A549 (cell line): ENCODE measurements at regions not wholly inside any gene's neighbourhood (a gene's known extent, or its start where the extent isn't known, plus 50 kb on each side); places are given as distances from the start of the nearest gene placed in this dataset.
A peak's percentile ranks its signal among the peaks of the same experiment; 100 is the strongest.

Experiments used
- ATAC-seq, 2 experiments: fragments of 200-7000 bp in 1 of 2; fragments of >200 bp in 1 of 2; cut with Nextera tagmentation in 1 of 2; cut with Tn5 transposase in 1 of 2; 3 replicates each; pipeline versions ENCODE4 v1.8.0 to v1.9.1; 2018 to 2020; ENCODE audit warnings: mild to moderate bottlenecking in 1 of 2, moderate library complexity in 1 of 2
- CTCF ChIA-PET: fragments of 300-600 bp; sonication (Branson Sonifier 250); formaldehyde crosslinking; extraction: SDS; loops from one replicate; lab custom pipeline; 2021; ENCODE audit warnings: antibody characterized with exemption, inconsistent platforms; lab: Yijun Ruan, JAX
- POLR2A ChIA-PET: fragments of 350-600 bp; formaldehyde crosslinking; extraction: SDS; loops from one replicate; lab custom pipeline; 2021; ENCODE audit warnings: antibody characterized with exemption, inconsistent platforms; lab: Yijun Ruan, JAX
- DNase-seq, 2 experiments: peaks; one replicate each; pipeline versions ENCODE4 v3.0.0 to v3.0.0-alpha.2; 2011 to 2016; ENCODE audit warnings: low read depth in 1 of 2, low spot score in 1 of 2
- FAIRE-seq: peaks from 2 replicates; lab custom pipeline; 2011; peaks lifted over from hg19 to GRCh38; lab: Jason Lieb, UNC
- H3K27ac ChIP-seq, 2 experiments: fragments of >200 bp; sonication (Bioruptor Twin); formaldehyde crosslinking; 3 replicates each; pipeline ENCODE4 v1.5.1; 2016 to 2017
- H3K4me1 ChIP-seq: fragments of >200 bp; sonication (Bioruptor Twin); formaldehyde crosslinking; 3 replicates; pipeline ENCODE4 v1.6.1; 2016
- H3K4me2 ChIP-seq: fragments of >200 bp; sonication (Bioruptor Twin); formaldehyde crosslinking; 3 replicates; pipeline ENCODE4 v1.6.1; 2016
- H3K4me3 ChIP-seq: fragments of >200 bp; sonication (Bioruptor Twin); formaldehyde crosslinking; 3 replicates; pipeline ENCODE4 v1.5.1; 2016
- H3K9me3 ChIP-seq: fragments of >200 bp; sonication (Bioruptor Twin); formaldehyde crosslinking; 3 replicates; pipeline ENCODE4 v1.6.1; 2016
- CBX2 ChIP-seq: fragments of 200-600 bp; sonication (generic); IDR thresholded peaks from 2 replicates; pipeline ENCODE4 v1.6.1; 2016; ENCODE audit warnings: low read depth, mild to moderate bottlenecking, borderline replicate concordance
- CBX8 ChIP-seq: fragments of 200-600 bp; sonication (generic); IDR thresholded peaks from 2 replicates; pipeline ENCODE4 v1.6.1; 2016
- CHD4 ChIP-seq: fragments of 200-600 bp; sonication (generic); IDR thresholded peaks from 2 replicates; pipeline ENCODE4 v1.6.1; 2016; ENCODE audit warnings: antibody characterized with exemption, mild to moderate bottlenecking, borderline replicate concordance
- EHF ChIP-seq: fragments of 250-450 bp; sonication (Bioruptor Pico); IDR thresholded peaks from 2 replicates; pipeline ENCODE4 v1.5.0; 2020; ENCODE audit warnings: mild to moderate bottlenecking
- EHMT2 ChIP-seq: fragments of 200-600 bp; sonication (generic); IDR thresholded peaks from 2 replicates; pipeline ENCODE4 v1.6.1; 2016; ENCODE audit warnings: antibody characterized with exemption, low read depth, mild to moderate bottlenecking, moderate library complexity
- ESRRA ChIP-seq: fragments of 150-350 bp; IDR thresholded peaks from 2 replicates; pipeline ENCODE4 v1.6.1; 2014; ENCODE audit warnings: mild to moderate bottlenecking, low read length, borderline replicate concordance
- FOSB ChIP-seq: fragments of 250-450 bp; sonication (Bioruptor Pico); IDR thresholded peaks from 2 replicates; pipeline ENCODE4 v1.5.0; 2020; ENCODE audit warnings: mild to moderate bottlenecking, moderate library complexity
- HEYL ChIP-seq: fragments of 250-450 bp; sonication (Bioruptor Pico); IDR thresholded peaks from 2 replicates; pipeline ENCODE4 v1.8.0; 2021; ENCODE audit warnings: mild to moderate bottlenecking, moderate library complexity
- HOXA7 ChIP-seq: fragments of 250-450 bp; sonication (Bioruptor Pico); IDR thresholded peaks from 2 replicates; pipeline ENCODE4 v1.5.0; 2020; ENCODE audit warnings: mild to moderate bottlenecking, moderate library complexity
- HOXB5 ChIP-seq: fragments of 250-450 bp; sonication (Bioruptor Pico); IDR thresholded peaks from 2 replicates; pipeline ENCODE4 v1.5.0; 2020; ENCODE audit warnings: mild to moderate bottlenecking, moderate library complexity
- JUNB ChIP-seq: fragments of >200 bp; sonication (Bioruptor Twin); formaldehyde crosslinking; IDR thresholded peaks from 2 replicates; pipeline ENCODE4 v1.6.1; 2016
- KDM1A ChIP-seq: fragments of 200-600 bp; sonication (generic); IDR thresholded peaks from 2 replicates; pipeline ENCODE4 v1.6.1; 2016; ENCODE audit warnings: low read depth, mild to moderate bottlenecking
- KDM5A ChIP-seq: fragments of 200-600 bp; sonication (generic); IDR thresholded peaks from 2 replicates; pipeline ENCODE4 v1.6.1; 2016; ENCODE audit warnings: antibody characterized with exemption, mild to moderate bottlenecking
- NFE2L2 ChIP-seq: fragments of 150-350 bp; conservative IDR thresholded peaks from 2 replicates; pipeline ENCODE4 v1.6.1; 2014; ENCODE audit warnings: low read length
- POLR2AphosphoS2 ChIP-seq: conservative IDR thresholded peaks from 2 replicates; pipeline ENCODE4 v1.6.1; 2012; ENCODE audit warnings: low read length, improper control_type of control experiment, inconsistent platforms
- RCOR1 ChIP-seq: fragments of 150-350 bp; IDR thresholded peaks from 2 replicates; pipeline ENCODE4 v1.6.1; 2014; ENCODE audit warnings: antibody characterized with exemption, low read length, low read depth
- RNF2 ChIP-seq: fragments of 200-600 bp; sonication (generic); IDR thresholded peaks from 2 replicates; pipeline ENCODE4 v1.6.1; 2016; ENCODE audit warnings: low read depth, mild to moderate bottlenecking, antibody characterized with exemption, moderate library complexity, borderline replicate concordance
- SMC3 ChIP-seq: fragments of >200 bp; sonication (Bioruptor Twin); formaldehyde crosslinking; IDR thresholded peaks from 3 replicates; pipeline ENCODE4 v1.6.1; 2018; ENCODE audit warnings: inconsistent platforms
- SREBF2 ChIP-seq: fragments of 450-650 bp; IDR thresholded peaks from 2 replicates; pipeline ENCODE4 v1.6.1; 2014; ENCODE audit warnings: mild to moderate bottlenecking, moderate library complexity
- TFCP2L1 ChIP-seq: fragments of 250-450 bp; sonication (Bioruptor Pico); IDR thresholded peaks from 2 replicates; pipeline ENCODE4 v1.5.0; 2021; ENCODE audit warnings: mild to moderate bottlenecking
- ZC3H11A ChIP-seq: fragments of 450-650 bp; IDR thresholded peaks from 2 replicates; pipeline ENCODE4 v1.6.1; 2014; ENCODE audit warnings: antibody characterized with exemption, mild to moderate bottlenecking
- ZFP36 ChIP-seq: fragments of 450-650 bp; IDR thresholded peaks from 2 replicates; pipeline ENCODE4 v1.6.1; 2014; ENCODE audit warnings: borderline replicate concordance; ENCODE audit not compliant: partially characterized antibody
- ZNF302 ChIP-seq: fragments of 250-450 bp; sonication (Bioruptor Pico); IDR thresholded peaks from 2 replicates; pipeline ENCODE4 v1.9.0; 2021; ENCODE audit warnings: inconsistent platforms, mild to moderate bottlenecking, moderate library complexity
- WGBS: methylation state at CpG from one replicate; pipeline ENCODE4 v1.1.6; 2017; ENCODE audit errors: missing lambda C conversion rate; 5-methylcytosine and 5-hydroxymethylcytosine counted together
- TF ChIP-seq, protein P1 (sequence below): fragments of 250-450 bp; sonication (Bioruptor Pico); IDR thresholded peaks from 2 replicates; pipeline ENCODE4 v1.5.0; 2021; ENCODE audit warnings: mild to moderate bottlenecking, moderate library complexity, borderline replicate concordance
- TF ChIP-seq, protein P2 (sequence below): IDR thresholded peaks from 2 replicates; pipeline ENCODE4 v1.6.1; 2012; ENCODE audit warnings: low read depth, borderline replicate concordance
- TF ChIP-seq, protein P3 (sequence below): fragments of 250-450 bp; sonication (Bioruptor Pico); IDR thresholded peaks from 2 replicates; pipeline ENCODE4 v1.5.0; 2020; ENCODE audit warnings: low read depth, mild to moderate bottlenecking, moderate library complexity

DNA sequence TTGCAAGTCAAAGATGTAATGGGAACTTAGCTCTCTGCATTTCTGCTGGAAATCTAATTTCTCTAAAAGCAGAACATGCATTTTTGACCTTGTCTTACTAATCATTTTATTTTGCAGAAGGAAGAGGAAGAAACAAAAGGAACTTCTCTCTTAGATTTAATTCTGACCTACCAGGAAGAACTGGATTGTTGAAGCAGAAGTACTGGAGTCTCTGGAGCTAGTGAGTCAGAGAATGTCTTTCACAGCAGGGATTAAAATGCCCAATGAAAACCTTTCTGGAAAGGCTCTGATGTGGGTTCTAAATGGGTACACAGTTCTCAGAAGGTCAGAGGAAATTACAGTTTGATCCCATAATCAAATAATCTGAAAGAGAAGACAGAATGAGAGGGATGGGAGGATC lies 70.8 kb upstream of the GNG2 start:
- DNase-seq: no peak
- Histone ChIP-seq H3K4me1 (no peaks in the 10 kb centered on the region), H3K9me3 (peaks cover 7% of the 10 kb centered on the region; the same call in 1 of the 3 replicates), H3K4me3 (no peak overlapping the region)
- ATAC-seq: no peak
- TF ChIP-seq ZC3H11A: no peak
- no peak for TF ChIP-seq POLR2AphosphoS2
- TF ChIP-seq FOSB: no peak
- TF ChIP-seq, all 56 proteins: peak for 0
- Histone ChIP-seq H3K27ac (no peak overlapping the region), H3K4me2 (no peak overlapping the region)
- ChIA-PET POLR2A (no interaction called here), CTCF (interaction anchor here (1.1 to 5.3 kb wide), 4 partner anchors 12 to 506 kb away, joined by 3 to 32 read pairs (median 7); no protein-coding TSS in a partner anchor)
- no peak for FAIRE-seq

DNA sequence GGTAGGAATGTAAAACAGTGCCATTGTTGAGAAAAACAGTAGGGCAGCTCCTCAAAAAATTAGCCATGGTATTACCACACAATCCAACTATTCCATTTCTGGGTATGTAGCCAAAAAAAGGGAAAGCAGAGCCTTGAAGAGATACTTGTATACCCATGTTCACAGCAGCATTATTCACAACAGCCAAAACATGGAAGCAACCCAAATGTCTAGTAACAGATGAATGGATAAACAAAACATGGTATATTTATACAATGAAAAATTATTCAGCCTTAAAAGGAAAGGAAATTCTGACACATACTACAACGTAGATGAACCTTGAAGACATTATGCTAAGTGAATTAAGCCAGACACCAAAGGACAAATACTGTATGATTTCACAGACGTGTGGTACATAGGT lies 67.6 kb upstream of the GNG2 start:
- Histone ChIP-seq H3K4me3 (no peak overlapping the region), H3K27ac (no peak overlapping the region), H3K4me2 (no peak overlapping the region), H3K4me1 (no peaks in the 10 kb centered on the region), H3K9me3 (no peaks in the 10 kb centered on the region)
- TF ChIP-seq ZFP36 (no peak), HOXB5 (CRISPR knock-in tag) (no peak), TFCP2L1 (CRISPR knock-in tag) (no peak)
- ChIA-PET CTCF (interaction anchor here (5.3 kb wide), 1 partner anchor 15 kb away, joined by 32 read pairs; no protein-coding TSS in a partner anchor), POLR2A (no interaction called here)
- DNase-seq: no peak
- no peak for ATAC-seq
- 2% methylated on average over 2 of the region's 2 CpGs for WGBS
- no peak for FAIRE-seq

DNA sequence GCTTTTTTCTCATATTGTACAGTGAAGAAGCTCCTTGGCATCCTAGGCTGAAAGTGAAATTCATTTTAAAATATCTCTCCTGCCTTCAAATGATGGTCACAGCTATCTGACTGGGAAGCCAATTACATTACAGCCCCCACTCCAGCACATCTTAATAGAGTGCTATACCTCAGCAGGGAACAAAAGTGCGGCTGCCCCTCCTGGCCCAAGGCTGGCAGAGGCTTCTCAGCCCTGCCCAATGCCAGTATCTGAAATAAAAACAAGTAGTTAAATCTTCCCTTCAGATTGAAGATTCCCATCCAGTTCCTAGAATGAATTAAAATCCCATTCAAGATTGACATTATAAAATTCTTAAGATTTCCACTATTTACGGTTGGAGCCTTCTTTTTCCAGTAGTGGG lies 54.9 kb upstream of the GNG2 start:
- POLR2A ChIA-PET: no interaction called here
- H3K4me3 ChIP-seq: no peak overlapping the region
- FAIRE-seq (no peak), ATAC-seq (peak in 1 of 2 experiments; percentile 44; a peak in 1 of 6 replicates), DNase-seq (no peak)
- H3K4me2 ChIP-seq: no peak overlapping the region
- peaks cover 5% of the 10 kb centered on the region; the same call in 1 of the 3 replicates for H3K9me3 ChIP-seq
- no peaks in the 10 kb centered on the region for H3K4me1 ChIP-seq
- no peak overlapping the region for H3K27ac ChIP-seq
- WGBS: 17% methylated on average over 2 of the region's 2 CpGs
- CTCF ChIA-PET: interaction anchor here (1.9 kb wide), 1 partner anchor 12 kb away, joined by 5 read pairs; no protein-coding TSS in a partner anchor
- TF ChIP-seq CHD4 (no peak), CBX8 (no peak), KDM1A (no peak), KDM5A (no peak), EHMT2 (no peak), CBX2 (no peak), ESRRA (no peak), ZFP36 (no peak)
- TF ChIP-seq, protein P1, sequence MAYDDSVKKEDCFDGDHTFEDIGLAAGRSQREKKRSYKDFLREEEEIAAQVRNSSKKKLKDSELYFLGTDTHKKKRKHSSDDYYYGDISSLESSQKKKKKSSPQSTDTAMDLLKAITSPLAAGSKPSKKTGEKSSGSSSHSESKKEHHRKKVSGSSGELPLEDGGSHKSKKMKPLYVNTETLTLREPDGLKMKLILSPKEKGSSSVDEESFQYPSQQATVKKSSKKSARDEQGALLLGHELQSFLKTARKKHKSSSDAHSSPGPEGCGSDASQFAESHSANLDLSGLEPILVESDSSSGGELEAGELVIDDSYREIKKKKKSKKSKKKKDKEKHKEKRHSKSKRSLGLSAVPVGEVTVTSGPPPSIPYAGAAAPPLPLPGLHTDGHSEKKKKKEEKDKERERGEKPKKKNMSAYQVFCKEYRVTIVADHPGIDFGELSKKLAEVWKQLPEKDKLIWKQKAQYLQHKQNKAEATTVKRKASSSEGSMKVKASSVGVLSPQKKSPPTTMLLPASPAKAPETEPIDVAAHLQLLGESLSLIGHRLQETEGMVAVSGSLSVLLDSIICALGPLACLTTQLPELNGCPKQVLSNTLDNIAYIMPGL: no peak

DNA sequence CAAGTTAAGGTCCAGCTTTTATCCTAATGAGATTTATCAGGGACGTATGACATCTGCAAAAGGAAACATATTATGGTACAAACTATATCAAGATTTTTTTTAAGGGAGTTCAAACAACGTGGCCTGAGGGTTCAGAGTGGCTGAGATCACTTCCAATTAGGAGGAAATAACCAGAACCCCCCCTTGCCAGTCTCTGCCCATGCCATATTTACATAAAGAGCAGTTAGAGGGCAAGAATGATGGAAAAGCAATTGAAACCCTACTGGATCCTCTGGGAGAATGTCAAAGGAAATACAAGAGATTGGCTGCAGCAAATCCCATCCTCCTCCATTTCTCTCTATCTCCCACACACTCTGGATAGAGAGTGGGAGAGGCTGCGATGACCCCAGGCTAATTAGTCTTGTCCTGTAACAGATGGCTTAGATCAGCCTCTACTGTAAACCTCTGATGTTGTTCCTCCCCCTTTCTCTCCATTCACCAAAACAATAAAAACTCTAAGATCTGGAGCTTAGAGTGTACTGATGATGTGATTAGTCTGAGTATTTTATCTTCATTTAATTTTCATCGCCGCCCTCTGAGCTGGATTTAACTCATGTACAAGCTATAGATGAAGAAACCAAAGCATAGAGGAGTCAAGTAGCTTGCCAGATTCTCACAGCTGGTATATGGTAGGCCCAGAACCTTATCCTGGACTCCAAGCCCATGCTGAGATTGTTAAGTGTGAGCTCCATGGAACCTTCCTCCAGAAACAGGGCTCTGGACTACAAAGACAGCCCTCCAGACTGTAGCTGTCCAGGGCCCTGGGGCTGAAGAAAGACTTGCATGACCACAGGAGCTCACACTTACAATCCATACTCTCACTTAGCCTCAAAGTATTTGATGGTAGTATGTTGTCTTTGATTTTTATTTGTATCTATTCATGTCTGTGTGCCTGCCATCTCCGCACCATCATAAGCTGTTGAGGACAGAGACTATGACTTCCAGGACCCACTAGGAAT lies 54.1 kb upstream of the GNG2 start:
- no peak for TF ChIP-seq SMC3
- no peak for TF ChIP-seq NFE2L2
- TF ChIP-seq HOXA7 (CRISPR knock-in tag): no peak
- no peak for TF ChIP-seq RNF2
- no peak for TF ChIP-seq RCOR1
- no peak for TF ChIP-seq JUNB
- TF ChIP-seq, protein P2, sequence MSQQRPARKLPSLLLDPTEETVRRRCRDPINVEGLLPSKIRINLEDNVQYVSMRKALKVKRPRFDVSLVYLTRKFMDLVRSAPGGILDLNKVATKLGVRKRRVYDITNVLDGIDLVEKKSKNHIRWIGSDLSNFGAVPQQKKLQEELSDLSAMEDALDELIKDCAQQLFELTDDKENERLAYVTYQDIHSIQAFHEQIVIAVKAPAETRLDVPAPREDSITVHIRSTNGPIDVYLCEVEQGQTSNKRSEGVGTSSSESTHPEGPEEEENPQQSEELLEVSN: no peak
- no peak for TF ChIP-seq CHD4
- TF ChIP-seq EHF: no peak
- no peak for TF ChIP-seq HEYL (CRISPR knock-in tag)
- no peak for TF ChIP-seq ZNF302 (CRISPR knock-in tag)
- no peak for TF ChIP-seq SREBF2
- TF ChIP-seq FOSB: no peak
- TF ChIP-seq, protein P3, sequence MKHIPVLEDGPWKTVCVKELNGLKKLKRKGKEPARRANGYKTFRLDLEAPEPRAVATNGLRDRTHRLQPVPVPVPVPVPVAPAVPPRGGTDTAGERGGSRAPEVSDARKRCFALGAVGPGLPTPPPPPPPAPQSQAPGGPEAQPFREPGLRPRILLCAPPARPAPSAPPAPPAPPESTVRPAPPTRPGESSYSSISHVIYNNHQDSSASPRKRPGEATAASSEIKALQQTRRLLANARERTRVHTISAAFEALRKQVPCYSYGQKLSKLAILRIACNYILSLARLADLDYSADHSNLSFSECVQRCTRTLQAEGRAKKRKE (CRISPR knock-in tag): no peak
- TF ChIP-seq, all 56 proteins: peak for 0
- DNase-seq: no peak
- FAIRE-seq: no peak
- POLR2A ChIA-PET: no interaction called here
- 55% methylated on average over 6 of the region's 6 CpGs for WGBS
- CTCF ChIA-PET: interaction anchor here (1.0 to 1.9 kb wide), 3 partner anchors 12 to 172 kb away, joined by 3 to 5 read pairs (median 4); no protein-coding TSS in a partner anchor
- peak in 1 of 2 experiments; percentile 39; a peak in 2 of 6 replicates for ATAC-seq
- Histone ChIP-seq H3K4me2 (no peak overlapping the region), H3K4me3 (no peak overlapping the region), H3K9me3 (peaks cover 5% of the 10 kb centered on the region; the same call in 1 of the 3 replicates), H3K27ac (no peak overlapping the region), H3K4me1 (no peaks in the 10 kb centered on the region)
